OCI-LY7 (cell line): ENCODE measurements at regions not wholly inside any gene's neighbourhood (a gene's known extent, or its start where the extent isn't known, plus 50 kb on each side); places are given as distances from the start of the nearest gene placed in this dataset.

ENCODE experiments used
- EZH2phosphoT487 ChIP-seq: fragments of 200-600 bp; sonication (generic); IDR thresholded peaks from 2 replicates; pipeline ENCODE4 v1.6.1; 2018; ENCODE audit warnings: low read depth, borderline replicate concordance, mild to moderate bottlenecking, mixed run types, antibody characterized with exemption, low read length, moderate library complexity, mixed read lengths
- TF ChIP-seq, protein P1 (sequence below): fragments of 200-600 bp; sonication (generic); conservative IDR thresholded peaks from 2 replicates; pipeline ENCODE4 v1.5.1; 2014; ENCODE audit warnings: mild to moderate bottlenecking, antibody characterized with exemption, low read length, moderate library complexity, mixed read lengths

DNA sequence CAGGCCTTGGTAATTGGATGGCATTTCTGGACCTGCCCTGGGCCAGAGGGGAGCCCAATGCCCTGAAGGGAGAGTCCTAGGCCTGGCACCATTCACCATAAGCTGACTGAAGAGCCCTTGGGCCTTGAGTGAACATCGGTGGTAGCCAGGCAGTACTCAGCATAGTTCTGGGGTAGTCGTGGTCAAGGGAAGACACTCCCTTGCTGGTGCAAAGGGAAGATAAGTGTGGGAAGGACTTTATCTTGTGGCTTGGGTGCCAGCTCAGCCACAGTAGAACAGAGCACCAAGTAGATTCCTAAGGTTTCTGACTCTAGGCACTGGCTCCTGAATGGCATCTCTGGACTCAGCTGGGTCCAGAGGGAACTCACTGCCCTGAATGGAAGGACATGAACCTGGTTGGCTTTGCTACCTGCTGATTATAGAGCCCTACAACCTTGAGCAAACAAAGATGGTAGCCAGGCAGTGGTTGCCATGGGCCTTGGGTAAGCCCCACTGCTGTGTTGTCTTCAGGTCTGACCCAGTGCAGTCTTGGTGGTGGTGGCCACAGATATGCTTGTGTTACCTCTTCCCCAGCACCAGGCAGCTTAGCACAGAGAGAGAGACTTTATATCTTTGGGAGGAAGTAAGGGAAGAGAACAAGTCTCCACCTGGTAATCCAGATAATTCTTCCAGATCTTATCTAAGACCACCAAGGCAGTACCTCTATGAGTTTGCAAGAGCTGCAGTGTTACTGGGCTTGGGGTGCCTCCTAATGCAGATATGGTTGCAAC is 83.5 kb downstream of the PRDM13 start:
- TF ChIP-seq, protein P1, sequence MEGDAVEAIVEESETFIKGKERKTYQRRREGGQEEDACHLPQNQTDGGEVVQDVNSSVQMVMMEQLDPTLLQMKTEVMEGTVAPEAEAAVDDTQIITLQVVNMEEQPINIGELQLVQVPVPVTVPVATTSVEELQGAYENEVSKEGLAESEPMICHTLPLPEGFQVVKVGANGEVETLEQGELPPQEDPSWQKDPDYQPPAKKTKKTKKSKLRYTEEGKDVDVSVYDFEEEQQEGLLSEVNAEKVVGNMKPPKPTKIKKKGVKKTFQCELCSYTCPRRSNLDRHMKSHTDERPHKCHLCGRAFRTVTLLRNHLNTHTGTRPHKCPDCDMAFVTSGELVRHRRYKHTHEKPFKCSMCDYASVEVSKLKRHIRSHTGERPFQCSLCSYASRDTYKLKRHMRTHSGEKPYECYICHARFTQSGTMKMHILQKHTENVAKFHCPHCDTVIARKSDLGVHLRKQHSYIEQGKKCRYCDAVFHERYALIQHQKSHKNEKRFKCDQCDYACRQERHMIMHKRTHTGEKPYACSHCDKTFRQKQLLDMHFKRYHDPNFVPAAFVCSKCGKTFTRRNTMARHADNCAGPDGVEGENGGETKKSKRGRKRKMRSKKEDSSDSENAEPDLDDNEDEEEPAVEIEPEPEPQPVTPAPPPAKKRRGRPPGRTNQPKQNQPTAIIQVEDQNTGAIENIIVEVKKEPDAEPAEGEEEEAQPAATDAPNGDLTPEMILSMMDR: no peak
- no peak for TF ChIP-seq EZH2phosphoT487
